MV-4-11 (cell line): ENCODE measurements at regions not wholly inside any gene's neighbourhood (a gene's known extent, or its start where the extent isn't known, plus 50 kb on each side); places are given as distances from the start of the nearest gene placed in this dataset.
A peak's percentile ranks its signal among the peaks of the same experiment; 100 is the strongest.
"Not testable (repeated sequence)": the region's sequence is repeated elsewhere in the genome, so short reads cannot be mapped to it uniquely, and the experiment has no call there.

Experiments
- DNase-seq: peaks from one replicate; lab custom pipeline; 2025; lab: John Stamatoyannopoulos, UW

GRCh38 chr1:115453666-115454065, 115.6 kb upstream of the NGF start:
- no peak for DNase-seq

- DNase-seq: no peak
Observed at GRCh38 chr1:115452600-115453329, 114.7 kb upstream of the NGF start.

- no peak for DNase-seq
Observed at GRCh38 chr1:115450501-115451040, 112.5 kb upstream of the NGF start.

GRCh38 chr1:115448282-115449044, 110.4 kb upstream of the NGF start:
- DNase-seq: no peak

GRCh38 chr1:115447672-115448071, 109.6 kb upstream of the NGF start:
- DNase-seq: no peak

- DNase-seq: no peak
Observed at GRCh38 chr1:115445090-115445489, 107.0 kb upstream of the NGF start.

- DNase-seq: no peak
Observed at GRCh38 chr1:115440733-115441132, 102.7 kb upstream of the NGF start.

- not testable (repeated sequence) for DNase-seq
Observed at GRCh38 chr1:115439520-115439919, 101.5 kb upstream of the NGF start.

GRCh38 chr1:115437196-115437595, 99.1 kb upstream of the NGF start:
- no peak for DNase-seq

- no peak for DNase-seq
Observed at GRCh38 chr1:115436596-115436995, 98.5 kb upstream of the NGF start.

- DNase-seq: no peak
Observed at GRCh38 chr1:115433483-115433882, 95.4 kb upstream of the NGF start.

GRCh38 chr1:115432061-115432460, 94.0 kb upstream of the NGF start:
- DNase-seq: no peak

GRCh38 chr1:115430441-115431158, 92.6 kb upstream of the NGF start:
- peak; percentile 43 for DNase-seq

GRCh38 chr1:115429884-115430283, 91.8 kb upstream of the NGF start:
- DNase-seq: no peak

GRCh38 chr1:115429241-115429640, 91.2 kb upstream of the NGF start:
- no peak for DNase-seq

GRCh38 chr1:115428676-115429075, 90.6 kb upstream of the NGF start:
- DNase-seq: no peak

- DNase-seq: no peak
Observed at GRCh38 chr1:115428256-115428655, 90.2 kb upstream of the NGF start.

GRCh38 chr1:115426956-115427355, 88.9 kb upstream of the NGF start:
- no peak for DNase-seq

GRCh38 chr1:115426231-115426771, 88.3 kb upstream of the NGF start:
- no peak for DNase-seq

- DNase-seq: no peak
Observed at GRCh38 chr1:115425442-115425841, 87.4 kb upstream of the NGF start.

- no peak for DNase-seq
Observed at GRCh38 chr1:115423776-115424175, 85.7 kb upstream of the NGF start.

GRCh38 chr1:115419571-115419970, 81.5 kb upstream of the NGF start:
- no peak for DNase-seq
